RPMI7951 (cell line): ENCODE measurements at regions not wholly inside any gene's neighbourhood (a gene's known extent, or its start where the extent isn't known, plus 50 kb on each side); places are given as distances from the start of the nearest gene placed in this dataset.
A peak's percentile ranks its signal among the peaks of the same experiment; 100 is the strongest.

ENCODE experiments used
- DNase-seq: peaks from one replicate; pipeline ENCODE4 v3.0.0-alpha.2; 2012; ENCODE audit warnings: low read depth

- no peak for DNase-seq
These were observed 59.7 kb upstream of the LMO1 start for GRCh38 chr11:8323161-8323935.

- no peak for DNase-seq
These were observed 58.2 kb upstream of the LMO1 start for GRCh38 chr11:8321876-8322275.

GRCh38 chr11:8320076-8320475 is 56.4 kb upstream of the LMO1 start:
- DNase-seq = no peak

- no peak for DNase-seq
These were observed 54.9 kb upstream of the LMO1 start for GRCh38 chr11:8318536-8318935.

GRCh38 chr11:8317159-8317558 is 53.5 kb upstream of the LMO1 start:
- peak; percentile 10 for DNase-seq

- no peak for DNase-seq
These were observed 52.3 kb upstream of the LMO1 start for GRCh38 chr11:8315954-8316353.

- no peak for DNase-seq
These were observed 51.8 kb upstream of the LMO1 start for GRCh38 chr11:8315463-8315862.

GRCh38 chr11:8314916-8315315 is 51.2 kb upstream of the LMO1 start:
- no peak for DNase-seq

- DNase-seq = no peak
These were observed 49.9 kb upstream of the LMO1 start for GRCh38 chr11:8313504-8314090.
